Stimulated activated CD4-positive, alpha-beta T cell treated with anti-CD3 and anti-CD28 coated beads, Interleukin-12 subunit alpha, Interleukin-12 subunit beta, amount 100 ng/mL, for 4 hours (primary cell): ENCODE measurements at regions not wholly inside any gene's neighbourhood (a gene's known extent, or its start where the extent isn't known, plus 50 kb on each side); places are given as distances from the start of the nearest gene placed in this dataset.
"Not testable (repeated sequence)": the region's sequence is repeated elsewhere in the genome, so short reads cannot be mapped to it uniquely, and the experiment has no call there.

ENCODE experiments used
- DNase-seq: peaks from one replicate; pipeline ENCODE4 v3.0.0-alpha.2; 2020

DNA sequence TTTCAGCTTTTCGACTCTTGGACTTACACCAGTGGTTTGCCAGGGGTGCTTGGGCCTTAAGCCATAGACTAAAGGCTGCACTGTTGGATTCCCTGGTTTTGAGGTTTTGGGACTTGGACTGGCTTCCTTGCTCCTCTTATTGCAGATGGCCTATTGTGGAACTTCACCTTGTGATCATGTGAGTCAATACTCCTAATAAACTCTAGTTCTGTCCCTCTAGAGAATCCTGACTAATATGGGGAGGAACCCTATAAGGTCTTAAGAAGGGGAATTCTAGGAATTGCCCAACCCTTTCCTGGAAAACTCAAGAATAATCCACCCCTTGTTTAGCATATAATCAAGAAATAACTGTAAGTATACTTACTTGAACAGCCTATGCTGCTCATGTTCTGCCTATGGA, 491.8 kb downstream of the TMEM135 start:
- DNase-seq, result no peak

DNA sequence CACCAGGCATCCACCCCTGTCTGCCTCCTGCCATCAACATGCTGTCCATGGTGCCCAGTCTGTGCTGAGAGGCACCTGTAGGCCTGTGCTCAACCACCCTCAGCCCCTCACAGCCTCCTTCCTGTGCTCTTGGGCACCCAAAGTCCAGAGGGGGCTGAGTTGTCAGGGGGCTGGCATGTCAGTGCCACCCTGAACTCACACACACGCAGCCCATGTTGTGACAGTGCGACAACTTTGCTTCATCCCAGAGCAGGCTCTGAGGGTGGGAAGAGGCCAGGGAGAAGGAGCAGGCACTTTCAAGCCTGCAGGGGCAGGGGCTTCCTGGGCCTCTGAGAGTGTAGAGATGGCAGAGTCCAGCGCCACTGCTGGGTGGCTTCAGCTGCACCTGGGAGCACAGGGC, 491.0 kb downstream of the TMEM135 start:
- no peak for DNase-seq

DNA sequence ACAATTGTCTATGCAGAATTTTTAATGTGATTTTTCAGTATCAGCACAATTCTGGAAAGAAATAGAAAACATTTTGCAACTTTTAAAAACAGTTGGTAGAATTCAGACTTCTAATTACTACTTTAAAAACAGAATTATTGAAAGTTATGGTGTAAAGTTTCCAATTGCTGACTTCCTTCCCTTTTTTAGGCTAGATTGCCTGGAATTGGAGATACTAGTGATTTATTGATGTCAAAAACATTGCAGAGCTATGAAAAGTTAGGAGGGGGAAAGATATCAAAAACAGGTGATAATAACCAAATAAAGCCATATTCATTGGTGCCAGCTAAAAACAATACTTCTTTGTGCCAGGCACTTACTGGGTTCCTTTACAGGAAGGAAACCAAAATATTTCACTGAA, 485.5 kb downstream of the TMEM135 start:
- no peak for DNase-seq

DNA sequence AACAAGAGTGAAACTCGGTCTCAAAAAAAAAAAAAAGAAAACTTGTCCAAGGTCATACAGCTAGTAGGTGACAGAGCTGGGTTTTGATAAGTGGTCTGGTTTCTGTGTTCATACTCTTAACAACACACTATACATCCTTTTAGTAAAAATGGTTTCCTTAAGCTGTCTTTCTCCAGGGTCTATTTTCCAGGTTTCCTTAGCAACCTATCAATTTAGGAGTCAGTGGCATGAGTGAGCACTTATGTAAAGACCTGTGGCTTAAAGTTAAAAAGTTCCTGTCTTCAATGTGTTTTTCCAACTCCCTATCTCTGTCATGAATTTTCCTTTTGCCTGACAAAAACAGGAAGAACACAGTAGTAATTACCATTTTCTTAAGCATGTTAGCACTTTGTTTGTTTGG, 480.5 kb downstream of the TMEM135 start:
- DNase-seq, result no peak

DNA sequence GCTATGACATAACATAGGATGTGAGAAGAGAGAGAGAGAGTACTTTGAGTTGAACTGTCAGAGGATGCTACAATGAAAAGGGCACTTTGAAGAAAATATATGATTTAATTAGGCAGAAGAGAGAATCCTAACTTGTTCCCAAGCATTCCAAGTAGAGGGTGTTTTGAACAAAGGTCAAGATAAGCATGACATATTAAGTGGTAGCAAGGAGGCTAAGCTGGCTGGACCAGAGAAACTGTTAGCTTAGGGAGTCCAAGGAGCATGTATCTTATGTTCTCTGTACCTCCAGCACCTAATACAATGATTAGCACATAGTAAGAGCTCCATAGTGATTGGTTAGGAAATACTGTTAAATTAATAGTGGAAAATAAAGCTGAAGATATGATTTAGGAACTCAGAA, 479.6 kb downstream of the TMEM135 start:
- DNase-seq, result no peak

DNA sequence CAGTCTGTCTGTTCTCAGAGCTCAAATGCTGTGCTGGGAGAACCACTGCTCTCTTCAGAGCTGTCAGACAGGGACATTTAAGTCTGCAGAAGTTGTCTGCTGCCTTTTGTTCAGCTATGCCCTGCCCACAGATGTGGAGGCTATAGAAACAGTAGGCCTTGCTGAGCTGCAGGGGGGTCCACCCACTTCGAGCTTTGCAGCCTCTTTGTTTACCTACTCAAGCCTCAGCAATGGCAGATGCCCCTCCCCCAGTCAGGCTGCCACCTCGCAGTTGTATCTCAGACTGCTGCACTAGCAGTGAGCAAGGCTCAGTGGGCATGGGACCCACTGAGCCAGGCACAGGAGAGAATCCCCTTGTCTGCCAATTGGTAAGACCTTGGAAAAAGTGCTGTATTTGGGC, 470.0 kb downstream of the TMEM135 start:
- DNase-seq, result not testable (repeated sequence)

DNA sequence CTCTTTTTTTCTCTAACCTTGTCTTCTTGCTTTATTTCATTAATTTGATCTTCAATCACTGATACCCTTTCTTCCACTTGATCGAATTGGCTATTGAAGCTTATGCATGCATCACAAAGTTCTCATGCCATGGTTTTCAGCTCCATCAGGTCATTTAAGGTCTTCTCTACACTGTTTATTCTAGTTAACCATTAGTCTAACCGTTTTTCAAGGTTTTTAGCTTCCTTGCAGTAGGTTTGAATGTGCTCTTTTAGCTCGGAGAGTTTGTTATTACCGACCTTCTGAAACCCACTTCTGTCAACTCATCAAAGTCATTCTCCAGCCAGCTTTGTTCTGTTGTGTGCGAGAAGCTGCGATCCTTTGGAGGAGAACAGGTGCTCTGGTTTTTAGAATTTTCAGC, 469.2 kb downstream of the TMEM135 start:
- not testable (repeated sequence) for DNase-seq

DNA sequence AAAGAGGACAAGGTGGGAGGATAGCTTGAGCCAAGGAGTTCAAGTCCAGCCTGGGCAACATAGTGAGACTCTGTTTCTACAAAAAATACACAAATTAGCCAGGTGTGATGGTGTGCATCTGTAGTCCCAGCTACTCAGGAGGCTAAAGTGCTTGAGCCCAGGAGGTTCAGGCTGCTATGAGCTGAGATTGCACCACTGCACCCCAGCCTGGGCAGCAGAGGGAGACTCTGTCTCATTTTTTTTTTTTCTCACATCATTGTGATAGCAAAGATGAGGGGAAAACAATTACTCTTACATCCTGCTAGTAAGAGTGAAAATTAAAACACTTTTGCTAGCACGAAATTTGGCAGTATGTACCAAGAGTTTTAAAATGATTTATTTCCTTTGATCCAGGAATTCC, 463.7 kb downstream of the TMEM135 start:
- no peak for DNase-seq

DNA sequence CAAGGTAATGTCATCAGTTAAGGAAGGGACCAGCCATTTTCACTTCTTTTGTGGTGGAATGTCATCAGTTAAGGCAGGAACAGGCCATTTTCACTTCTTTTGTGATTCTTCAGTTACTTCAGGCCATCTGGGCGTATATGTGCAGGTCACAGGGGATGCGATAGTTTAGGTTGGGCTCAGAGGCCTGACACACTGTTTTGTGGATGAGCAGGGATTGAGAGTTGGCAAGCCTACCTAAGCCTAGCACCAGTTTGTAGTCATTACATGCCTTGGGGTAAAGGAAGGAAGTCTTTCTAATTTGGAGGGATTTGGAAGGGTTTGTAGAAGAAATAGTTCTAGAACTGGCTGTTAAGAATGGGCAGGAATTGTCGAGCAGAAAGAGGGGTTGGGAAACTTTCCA, 457.2 kb downstream of the TMEM135 start:
- DNase-seq, result not testable (repeated sequence)

DNA sequence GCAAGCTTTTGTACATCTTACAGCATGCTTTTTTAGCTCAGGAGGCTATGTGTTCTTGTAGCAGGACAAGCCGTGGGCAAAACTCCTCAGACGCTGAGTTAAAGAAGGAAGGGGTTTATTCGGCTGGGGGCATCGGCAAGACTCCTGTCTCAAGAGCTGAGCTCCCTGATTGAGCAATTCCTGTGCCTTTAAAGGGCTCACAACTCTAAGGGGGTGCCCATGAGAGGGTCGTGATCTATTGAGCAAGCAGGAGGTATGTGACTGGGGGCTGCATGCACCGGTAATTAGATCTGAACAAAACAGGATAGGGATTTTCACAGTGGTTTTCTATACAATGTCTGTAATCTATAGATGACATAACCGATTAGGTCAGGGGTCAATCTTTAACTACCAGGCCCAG, 456.3 kb downstream of the TMEM135 start:
- not testable (repeated sequence) for DNase-seq

DNA sequence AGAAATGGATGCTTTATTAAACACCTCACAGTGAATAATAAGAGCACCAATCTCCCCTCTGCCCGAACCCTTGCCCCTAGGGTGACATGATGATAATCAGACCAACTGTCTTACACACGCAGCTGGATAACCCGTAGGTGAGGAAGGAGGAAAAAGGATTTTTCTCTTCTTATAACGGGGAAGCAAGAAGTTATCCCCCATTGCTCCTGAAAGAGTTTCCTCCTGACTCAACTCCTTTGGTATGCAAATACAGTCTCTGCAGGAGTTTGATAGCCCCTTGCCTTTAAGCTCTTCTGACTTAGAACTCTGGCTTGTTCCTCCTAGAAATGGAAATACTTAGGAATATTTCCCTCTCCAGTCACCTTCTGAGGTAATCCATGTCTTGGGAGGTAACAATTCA, 455.8 kb downstream of the TMEM135 start:
- no peak for DNase-seq

DNA sequence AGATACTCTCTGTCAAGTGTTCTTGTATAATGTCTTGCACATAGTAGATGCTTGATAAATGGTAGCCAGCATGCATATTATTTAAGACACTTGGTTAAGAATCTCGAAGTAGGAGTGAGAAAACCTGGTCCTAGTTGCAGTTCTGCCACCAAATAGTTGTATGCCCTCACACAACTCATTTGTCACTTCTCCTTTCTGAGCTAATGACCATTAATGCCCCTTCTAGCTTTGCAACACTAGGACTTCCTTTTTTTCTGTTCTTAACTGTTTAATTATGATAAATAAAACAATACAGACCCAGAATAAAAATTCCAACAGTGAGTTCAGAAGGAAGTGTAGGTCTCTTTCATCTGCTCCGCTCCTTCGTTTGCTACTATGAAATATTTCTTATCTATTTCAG, 453.6 kb downstream of the TMEM135 start:
- no peak for DNase-seq

DNA sequence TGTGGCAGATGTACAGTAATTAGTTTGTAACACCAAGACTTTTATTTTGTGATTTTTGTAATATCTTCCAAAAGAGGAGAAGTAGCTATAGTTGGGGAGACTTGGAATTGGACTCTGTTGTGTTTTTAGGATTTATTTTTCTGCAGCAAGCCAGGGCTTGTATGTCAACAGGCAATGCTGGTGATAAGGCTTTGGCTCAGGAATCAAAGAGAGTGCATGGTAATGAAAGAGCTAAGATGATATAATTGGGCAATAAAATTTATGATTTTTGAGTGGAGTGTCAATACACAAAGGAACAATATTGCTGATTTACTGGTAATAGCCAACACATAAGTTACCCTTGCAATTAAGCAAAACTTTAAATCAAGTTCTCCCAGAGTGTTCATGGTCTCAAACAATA, 452.9 kb downstream of the TMEM135 start:
- DNase-seq, result no peak

DNA sequence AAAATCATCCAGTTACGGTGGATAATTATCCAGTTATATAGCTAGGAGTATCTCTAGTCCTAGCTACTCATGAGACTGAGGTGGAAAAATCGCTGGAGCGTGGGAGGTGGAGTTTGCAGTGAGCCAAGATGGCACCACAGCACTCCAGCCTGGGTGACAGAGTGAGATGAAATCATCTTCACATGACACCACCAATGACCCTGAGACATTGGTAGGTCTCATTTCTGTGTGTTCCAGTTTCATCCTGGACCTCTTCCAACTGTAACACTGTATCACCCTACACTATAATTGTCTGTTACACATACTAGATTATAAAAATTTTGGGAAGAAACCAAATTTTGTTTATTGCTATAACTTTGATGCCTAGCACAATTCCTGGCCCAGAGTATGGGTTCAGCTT, 446.8 kb downstream of the TMEM135 start:
- DNase-seq, result no peak

DNA sequence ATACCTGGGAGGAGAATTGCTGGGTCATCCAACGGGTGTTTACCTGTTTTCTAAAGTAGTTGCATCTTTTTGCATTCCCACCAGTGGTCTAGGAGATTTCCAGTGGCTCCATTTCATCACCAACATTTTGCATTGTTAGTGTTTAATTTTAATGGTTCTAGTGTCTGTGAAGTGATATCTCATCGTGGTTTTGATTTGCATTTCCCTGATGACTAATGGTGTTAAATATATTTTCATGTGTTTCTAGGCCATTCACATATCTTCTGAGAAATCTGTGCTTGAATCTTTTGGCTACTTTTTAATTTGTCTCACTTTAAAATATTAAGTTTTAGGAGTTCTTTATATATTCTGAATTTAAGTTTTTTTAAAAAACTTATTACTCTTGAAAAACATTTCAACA, 439.6 kb downstream of the TMEM135 start:
- DNase-seq, result no peak

DNA sequence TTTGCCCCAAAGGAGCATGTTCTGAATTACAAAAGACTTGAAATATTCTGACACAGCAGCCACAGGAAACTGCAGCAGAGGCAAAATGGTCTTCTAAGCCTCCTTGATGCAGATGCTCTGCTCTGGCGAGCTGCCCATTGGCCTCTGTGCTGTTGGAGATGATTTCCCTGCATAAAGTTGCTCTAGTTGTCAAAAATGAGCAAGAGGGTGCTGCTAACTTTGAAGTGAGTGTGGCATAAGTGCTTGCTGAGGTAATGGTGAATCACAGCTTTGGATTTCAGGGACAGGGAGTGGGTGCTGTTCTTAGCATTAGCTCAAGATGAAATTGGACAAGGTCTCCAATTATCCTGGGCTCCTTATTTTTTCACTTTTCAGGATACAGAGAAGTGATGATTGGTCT, 435.4 kb downstream of the TMEM135 start:
- DNase-seq, result no peak

DNA sequence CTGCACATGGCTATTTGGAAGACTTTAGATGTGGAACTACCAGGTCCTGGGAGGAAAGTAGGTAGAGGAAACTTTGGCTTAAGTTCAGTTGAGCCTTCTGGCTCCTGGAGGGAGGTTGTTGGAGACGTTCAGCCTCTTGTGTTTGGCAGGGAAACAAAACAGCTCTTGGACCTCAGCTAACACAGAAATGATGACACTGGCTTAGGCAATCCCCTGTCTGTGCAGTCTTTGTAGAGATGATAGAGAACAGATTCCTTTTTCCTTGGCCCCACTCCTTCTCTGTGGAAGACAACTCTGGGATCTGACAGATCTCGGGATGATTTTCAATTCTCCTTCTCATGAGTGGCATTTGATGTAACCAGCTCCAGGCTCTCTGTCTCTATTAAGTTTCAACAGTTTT, 428.5 kb downstream of the TMEM135 start:
- DNase-seq, result no peak

DNA sequence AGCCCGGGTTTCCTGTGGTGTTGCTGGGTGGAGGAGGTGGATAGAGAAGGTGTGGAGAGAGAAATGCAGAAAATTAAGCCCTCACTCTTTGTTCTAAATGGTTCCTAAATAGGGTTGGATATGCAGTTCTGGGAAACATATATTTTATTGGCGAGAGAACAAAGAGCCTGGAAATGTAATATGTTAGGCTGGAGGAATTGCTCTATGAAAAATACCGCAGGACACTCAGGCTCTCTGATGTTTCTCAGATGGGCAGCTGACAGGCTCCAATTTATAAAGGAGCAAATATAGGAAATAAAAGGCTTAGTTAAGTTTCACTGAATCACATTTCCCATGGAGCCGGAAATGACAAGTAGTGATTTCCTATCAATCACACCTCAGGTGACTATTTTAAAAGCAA, 428.0 kb downstream of the TMEM135 start:
- DNase-seq, result no peak

DNA sequence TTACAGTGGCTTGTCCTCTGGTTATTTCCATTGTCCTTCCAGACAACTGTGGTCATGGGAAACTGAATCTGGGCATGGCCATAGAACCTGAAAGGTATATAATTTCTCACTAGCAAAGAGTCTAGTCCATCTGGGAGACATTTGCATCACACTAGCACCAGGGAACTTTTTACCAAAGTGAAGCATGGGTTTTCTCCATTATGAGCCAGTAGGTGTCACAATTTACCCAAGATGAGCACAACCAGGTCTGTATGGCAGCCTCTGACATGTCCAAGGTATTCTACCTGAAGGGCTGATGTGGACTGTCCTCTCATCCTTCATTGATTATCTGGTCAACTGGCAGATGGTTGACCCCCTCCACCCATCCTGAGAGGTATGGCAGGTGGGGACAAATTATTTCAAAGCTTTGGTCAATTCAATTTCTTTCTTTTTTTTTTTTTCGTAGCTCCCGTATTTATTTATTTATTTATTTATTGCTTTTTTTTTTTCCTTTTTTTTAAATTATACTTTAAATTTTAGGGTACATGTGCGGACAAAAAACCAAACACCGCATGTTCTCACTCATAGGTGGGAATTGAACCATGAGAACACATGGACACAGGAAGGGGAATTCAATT, 425.9 kb downstream of the TMEM135 start:
- no peak for DNase-seq

DNA sequence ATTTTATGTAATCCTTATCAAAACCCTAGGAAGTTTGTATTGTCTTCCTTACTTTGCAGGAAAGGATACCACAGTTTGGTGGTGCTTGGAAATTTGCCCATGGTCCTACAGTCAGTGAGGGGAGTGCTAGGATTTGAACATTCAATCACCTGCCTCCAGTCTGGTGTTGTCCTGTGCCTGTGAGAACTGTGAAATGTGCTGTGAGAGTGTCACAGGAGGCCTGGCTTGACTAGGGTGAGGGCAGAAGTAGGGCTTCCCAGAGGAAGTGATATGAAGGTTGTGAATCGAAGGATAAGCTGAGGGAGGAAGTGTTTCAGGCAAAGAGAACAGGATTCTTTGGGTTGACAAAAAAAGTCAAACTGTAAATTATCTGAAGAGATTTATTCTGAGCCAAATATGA, 424.4 kb downstream of the TMEM135 start:
- DNase-seq, result no peak

DNA sequence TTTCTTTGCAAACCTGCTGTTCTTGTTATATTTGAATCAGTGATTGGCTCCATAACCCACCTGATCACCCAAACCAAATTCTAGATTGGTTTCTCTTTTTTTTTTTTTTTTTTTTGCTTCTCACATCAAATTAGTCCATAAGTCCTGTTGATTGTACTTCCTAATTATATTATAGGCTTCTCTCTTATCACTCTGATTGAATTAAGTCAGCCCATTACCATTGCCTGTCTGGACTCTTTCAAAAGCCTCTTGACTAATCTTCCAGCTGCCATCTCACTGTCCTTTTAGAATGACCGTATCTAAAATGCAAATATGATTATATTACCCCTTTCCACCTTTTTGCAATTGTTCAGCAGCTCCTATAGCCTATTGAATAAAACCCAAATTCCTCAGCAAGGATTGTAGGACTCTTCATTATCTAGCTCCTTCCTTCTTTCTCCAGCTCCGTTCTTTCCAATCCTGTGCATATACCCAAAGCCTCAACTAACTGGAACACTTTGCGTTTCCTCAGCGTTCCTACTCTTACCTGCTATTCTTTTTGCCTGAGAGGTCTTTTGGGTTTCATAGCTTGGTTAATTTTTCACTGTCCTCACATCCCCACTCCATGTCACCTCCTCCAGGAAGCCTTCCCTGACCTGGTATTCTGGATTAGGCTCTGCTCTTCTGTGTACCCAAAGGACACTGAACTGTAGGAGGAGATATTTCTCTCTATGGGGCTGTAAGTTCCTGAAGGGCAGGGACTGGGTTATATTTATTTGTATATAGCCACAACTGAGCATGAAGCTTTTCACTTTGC, 423.3 kb downstream of the TMEM135 start:
- no peak for DNase-seq

DNA sequence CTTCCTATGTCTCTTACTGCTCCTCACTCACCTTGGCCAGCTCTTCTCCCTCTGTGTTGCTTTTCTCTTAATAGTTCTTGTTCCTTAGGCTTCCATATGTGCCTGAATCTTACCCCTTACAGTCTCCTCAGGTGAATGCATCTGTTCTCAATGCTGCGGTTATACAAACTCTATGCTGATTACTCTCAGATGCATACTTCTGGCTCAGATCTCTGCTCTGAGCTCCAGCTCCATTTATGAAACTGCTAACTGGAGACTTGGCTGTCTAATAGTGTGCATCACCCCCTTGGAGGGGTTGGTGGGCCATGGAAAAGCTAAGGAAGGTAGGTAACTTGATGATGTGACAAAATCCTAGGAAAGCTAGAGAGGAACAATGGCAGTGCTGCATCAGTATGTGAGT, 422.5 kb downstream of the TMEM135 start:
- no peak for DNase-seq

DNA sequence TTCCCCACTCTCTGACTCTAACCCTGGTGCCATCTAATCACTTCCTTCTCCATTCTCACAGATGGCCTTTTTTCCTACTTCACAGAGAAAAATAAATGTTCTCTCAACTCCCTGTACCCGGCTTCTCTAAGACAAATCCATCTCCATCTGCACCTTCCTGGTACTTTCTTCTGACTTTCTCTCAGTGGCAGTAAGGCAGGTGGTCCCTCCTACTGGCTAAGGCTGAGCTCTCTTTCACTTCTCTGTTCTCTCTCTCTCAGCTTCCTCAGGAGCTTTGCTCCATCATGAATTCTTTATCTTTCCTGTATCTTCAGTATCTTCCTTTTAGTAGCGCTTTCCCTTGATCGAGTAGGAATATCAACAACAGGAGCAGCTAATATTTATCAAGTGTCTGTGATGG, 421.6 kb downstream of the TMEM135 start:
- DNase-seq, result no peak

DNA sequence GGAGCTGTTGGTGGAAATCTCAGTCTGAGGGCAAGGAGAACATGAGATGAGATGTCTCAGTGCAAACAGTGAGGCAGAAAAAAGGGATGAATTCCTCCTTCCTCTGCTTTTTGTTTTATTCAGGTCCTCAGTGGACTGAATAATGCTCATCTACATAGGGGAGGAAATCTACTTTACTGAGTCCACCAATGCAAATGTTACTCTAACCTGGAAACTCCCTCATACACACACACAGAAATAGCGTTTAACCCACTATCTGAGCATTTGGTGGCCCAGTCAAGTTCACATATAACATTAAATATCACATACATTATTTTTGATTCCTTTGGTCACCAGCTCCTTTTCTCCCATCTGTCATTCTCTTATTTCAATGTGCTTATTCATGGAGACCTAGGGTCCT, 418.8 kb downstream of the TMEM135 start:
- no peak for DNase-seq

DNA sequence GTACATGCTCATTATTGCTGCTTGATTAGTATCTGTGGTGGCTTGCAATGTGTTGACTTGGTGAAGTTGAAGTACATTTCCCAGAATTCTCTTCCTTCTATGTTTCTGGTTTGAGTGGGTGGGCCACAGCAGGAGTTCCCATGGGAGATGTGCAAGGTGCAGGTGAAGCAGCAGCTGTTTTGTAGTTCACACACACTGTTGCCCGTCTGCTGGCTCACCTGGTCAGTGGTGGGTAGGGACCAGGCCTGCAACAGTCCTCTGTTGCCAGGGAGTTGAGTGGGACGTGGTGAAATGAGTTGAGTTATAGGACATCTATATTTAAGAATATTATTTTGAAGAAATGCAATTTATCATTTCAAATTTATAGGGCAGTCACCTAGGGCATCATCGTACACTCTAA, 417.4 kb downstream of the TMEM135 start:
- DNase-seq, result no peak
